ENCODE measurements at regions not wholly inside any gene's neighbourhood (a gene's known extent, or its start where the extent isn't known, plus 50 kb on each side); places are given as distances from the start of the nearest gene placed in this dataset.

DNA sequence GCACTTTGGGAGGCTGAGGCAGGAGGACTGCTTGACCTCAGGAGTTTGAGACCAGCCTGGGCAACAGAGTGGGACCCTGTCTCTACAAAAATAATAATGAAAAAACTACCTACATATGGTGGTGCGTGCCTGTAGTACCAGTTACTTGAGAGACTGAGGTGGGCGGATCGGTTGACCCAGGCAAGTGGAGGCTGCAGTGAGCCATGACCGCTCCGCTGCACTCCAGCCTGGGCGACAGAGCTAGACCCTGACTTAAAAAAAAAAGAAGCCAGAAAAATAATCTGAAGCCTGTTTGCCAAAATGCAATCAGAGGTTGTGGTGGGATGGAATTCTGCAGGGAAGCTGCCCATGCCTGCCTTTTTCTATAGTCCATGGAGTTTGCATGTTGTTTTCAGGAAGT is 50.4 kb upstream of the GGTA1 start:
- no peak for DNase-seq

DNA sequence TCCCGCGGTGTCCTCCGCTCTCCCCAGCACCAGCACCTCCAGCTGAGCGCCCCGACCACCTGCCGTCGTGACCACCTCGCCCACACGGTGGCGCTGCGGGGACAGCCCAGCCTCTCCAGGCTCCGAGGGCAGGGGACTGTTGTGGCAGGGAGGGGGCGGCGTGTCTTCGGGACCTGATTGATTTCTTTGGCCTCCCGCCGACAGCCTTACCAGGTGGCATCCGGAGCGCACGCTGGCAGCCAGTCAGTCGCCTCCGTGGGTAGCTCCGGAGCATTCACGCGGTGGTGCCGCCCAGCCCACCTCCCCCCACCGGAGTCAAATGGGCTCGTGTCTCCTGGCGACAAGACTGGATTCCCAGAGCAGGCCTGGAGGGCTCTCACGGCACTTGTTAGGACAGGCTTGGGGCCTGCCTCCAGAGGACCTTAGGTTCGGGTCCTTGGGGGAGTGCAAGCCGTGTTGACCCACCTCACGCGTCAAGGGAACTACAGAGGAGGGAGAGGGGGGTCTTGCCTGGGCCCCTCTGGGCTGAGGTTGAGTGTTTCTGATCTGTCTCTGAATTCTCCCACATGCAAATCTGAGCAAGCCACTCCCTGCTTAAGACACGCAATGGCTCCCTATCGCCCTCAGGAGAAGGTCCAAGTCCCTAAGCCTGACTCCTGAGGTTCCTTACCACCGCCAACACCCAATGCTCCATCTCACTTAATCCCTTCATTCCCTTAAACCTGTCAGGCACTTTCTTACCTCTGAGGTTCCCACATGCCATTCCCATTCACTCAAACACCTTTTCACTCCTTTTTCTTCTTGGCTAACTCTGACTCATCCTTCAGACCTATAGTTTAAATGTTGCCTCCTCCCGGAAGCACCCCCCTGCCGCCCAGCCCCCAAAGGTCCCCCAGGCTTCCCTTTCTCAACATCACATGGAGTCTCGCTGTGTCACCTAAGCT is 51.2 kb upstream of the GGTA1 start:
- DNase-seq, result peak; percentile 91

- no peak for DNase-seq
Measured at GRCh38 chr9:121551985-121552753, 52.5 kb upstream of the GGTA1 start.

GRCh38 chr9:121556082-121556481 is 56.4 kb upstream of the GGTA1 start:
- no peak for DNase-seq

DNA sequence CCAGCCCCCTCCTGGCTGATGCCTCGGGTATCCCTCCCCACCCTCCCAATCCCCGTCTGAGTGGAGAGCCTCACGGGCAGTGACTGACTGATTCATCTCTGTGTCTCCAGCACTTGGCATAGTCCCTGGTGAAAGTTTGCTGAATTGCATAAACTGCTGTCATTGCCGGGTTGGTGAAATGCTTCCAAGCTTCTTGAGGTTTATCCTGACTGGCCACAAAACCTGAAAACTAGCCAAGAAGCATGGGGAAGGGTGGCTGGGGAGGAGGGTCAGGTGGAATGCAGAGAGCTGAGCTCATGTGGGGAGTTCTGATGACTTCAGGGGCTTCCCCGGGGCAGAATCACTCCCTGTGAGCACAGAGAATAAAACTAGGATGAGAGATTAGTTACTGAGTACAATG is 56.9 kb upstream of the GGTA1 start:
- DNase-seq, result peak; percentile 72

- DNase-seq, result peak; percentile 91
Measured at GRCh38 chr9:121557581-121558447, 58.2 kb upstream of the GGTA1 start.

GRCh38 chr9:121558473-121558872 is 58.8 kb upstream of the GGTA1 start:
- DNase-seq, result no peak

GRCh38 chr9:121559183-121559582 is 59.5 kb upstream of the GGTA1 start:
- DNase-seq, result no peak

DNA sequence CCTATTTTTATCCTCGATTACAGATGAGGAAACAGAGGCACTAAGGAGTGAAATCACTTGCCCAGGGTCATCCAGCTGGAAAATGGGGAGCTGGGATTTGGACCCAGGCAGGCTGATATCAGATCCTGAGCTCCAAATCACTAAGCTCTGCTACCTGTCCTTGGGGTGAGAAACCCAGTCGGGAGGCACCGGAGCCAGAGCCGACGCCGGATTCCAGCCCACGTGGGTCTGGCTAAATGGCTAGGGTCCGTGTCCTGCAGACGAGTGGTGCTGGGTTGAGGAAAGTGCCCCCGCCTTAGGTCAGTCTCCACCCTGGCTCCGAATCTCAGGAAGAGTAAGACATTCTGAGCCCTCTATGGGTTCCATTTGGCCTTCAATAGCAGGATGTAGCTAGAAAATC is 61.3 kb upstream of the GGTA1 start:
- DNase-seq, result no peak

DNA sequence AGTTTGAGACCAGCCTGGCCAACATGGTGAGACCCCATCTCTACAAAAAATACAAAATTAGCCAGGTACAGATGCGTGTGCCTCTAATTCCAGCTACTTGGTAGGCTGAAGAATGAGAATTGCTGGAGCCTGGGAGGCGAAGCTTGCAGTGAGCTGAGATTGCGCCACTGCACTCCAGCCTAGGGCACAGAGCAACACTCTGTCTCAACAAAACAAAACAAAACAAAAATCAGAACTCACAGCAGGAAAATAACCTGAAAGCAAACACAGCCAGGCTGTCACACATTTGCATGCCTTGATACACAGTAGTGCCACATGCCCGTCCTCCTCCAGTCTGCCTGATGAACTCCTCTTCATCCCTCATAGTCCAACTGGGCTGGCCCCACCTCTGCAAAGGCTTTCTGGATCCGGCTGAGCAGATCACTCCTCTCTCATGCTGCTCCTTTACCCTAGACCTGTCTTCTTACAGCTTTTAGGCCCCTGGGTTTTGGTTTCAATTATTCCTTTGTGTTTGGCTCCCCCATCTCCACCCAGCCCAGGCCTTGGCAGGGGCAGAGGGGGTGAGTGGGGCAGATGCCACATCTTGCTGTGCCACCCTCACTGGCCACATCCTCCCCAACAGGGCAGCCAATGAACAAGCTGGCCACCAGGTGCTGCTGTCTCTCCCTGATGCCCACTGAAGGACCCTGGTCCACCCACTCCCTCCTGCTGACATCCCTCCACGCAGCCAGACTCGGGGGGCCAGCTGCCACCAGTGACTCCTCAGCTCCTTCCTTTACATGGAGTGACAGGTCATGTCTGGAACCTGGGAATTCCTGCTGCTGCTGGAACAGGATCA is 62.0 kb upstream of the GGTA1 start:
- no peak for DNase-seq

- DNase-seq, result no peak
Measured at GRCh38 chr9:121562301-121562700, 62.7 kb upstream of the GGTA1 start.

GRCh38 chr9:121563425-121563824 is 63.8 kb upstream of the GGTA1 start:
- DNase-seq, result no peak

GRCh38 chr9:121563881-121564460 is 64.3 kb upstream of the GGTA1 start:
- DNase-seq, result no peak

DNA sequence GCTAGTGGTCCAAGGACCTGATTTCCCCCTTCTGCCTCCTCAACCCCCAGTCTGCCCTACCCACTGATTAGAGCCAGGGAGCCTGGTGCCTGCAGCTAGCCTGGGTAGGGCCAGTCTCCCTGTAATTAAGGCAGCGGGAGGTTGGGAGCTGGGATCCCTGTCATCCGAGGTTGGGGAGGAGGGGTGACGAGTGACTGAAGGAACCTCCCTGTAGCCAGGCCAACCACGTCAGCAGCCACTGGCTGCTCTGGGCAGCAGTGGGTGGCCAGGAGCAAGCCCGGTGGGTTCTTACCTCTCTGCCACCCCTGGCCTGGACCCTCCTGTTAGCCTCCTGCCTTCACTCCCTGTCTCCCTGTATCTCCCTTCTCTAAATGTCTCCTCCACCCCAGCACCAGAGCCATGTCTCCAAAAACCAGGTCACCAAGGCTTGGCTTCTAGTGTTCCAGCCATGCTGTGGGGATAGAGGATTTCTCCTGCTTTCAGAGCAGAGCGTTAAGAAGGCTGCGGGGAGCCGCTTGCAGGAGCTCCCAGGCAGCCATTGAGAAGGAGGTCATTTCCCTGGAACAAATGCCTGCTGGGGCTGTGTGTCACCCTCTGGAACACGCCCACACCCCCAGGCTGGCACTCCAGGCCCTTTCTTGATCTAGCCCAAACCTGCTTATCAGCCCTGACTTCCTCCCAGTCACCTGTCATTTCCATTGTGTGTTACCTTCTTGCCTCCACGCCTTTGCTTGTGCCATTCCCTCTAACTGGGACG is 65.0 kb upstream of the GGTA1 start:
- peak; percentile 50 for DNase-seq

DNA sequence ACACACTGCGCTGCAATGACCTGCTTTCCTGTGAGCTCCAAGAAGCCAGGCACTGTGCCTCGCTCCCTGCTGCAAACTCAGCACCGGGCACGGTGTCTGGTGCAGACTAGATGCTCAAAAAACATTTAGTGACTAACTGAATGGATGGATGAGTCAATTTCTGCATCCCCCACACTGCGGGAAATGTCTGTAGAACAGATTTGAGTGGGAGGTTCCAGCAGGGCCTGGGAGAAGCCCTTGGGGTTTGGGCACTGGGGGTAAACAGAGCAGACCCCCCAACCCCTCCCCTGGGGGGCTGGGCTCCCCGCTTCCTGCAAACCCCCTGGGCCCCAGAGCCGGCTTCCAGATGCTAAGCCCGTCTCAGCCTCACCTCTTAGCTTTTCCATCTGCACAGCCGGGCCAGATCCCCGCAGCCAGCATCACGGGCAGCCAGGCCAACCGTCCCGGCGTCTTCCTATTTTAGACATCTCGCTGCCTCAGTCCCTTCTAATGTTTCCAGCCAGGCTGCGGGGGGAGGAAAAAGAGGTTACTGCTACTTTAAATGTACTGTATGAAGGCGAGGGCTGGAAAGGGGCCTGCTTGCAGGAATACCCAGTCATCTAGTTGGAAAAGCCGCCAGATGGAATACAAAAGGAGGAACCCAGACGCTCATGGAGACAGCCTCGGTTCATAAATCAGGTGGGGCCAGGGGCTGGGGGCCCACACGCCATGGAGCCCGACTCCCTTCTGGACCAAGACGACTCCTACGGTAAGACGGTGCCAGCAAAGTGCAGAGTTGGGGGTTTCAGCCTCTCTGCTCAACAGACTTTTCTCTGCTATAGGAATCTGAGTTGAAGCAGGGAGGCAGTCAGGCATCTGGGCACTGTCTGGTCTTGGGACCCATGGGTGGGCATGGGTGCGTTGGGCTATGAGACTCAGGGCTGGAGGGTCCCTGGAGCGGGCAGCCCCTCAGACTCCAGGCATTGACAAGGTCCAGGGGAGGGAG is 67.1 kb upstream of the GGTA1 start:
- peak; percentile 90 for DNase-seq

DNA sequence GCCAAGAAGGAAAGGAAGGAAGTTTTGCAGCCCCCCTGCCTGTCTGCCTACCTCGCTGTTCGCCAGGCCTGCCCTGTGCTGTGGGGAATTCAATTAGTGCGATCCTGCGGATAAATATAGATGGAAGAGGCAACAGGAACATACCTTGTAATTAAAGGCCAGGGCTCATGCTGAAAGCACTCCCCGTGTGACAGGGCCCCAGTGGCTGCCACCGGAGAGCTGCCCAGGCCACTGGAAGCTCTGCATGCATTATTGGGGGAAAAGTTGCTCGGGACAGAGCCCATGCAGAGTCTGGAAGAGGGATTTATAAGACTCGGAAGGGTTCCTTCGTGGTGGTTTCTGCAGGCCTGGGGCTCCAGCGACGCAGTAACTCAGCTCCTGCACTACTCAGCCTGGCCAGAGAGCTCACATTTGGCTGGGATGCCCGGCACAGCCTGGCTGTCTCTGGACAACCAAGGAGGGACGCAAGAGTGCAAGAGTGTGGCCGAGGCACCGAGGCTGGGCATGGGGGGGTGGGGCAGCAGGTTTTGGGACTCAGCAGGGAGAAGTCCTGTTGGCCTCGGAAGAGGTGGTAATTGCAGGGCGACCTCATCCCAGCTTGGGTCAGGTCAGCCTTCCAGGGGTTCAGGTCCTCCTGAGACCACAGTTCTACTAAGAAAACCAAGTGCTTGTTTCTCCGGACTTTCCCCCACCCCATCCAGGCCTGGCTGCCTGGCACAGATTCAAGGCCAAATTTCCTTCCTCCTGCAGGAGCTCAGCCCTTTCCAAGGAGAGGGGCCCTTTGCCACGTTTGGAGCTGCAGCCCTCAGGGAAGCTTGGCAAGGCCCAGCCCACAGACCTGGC is 68.1 kb upstream of the GGTA1 start:
- DNase-seq, result peak; percentile 73

DNA sequence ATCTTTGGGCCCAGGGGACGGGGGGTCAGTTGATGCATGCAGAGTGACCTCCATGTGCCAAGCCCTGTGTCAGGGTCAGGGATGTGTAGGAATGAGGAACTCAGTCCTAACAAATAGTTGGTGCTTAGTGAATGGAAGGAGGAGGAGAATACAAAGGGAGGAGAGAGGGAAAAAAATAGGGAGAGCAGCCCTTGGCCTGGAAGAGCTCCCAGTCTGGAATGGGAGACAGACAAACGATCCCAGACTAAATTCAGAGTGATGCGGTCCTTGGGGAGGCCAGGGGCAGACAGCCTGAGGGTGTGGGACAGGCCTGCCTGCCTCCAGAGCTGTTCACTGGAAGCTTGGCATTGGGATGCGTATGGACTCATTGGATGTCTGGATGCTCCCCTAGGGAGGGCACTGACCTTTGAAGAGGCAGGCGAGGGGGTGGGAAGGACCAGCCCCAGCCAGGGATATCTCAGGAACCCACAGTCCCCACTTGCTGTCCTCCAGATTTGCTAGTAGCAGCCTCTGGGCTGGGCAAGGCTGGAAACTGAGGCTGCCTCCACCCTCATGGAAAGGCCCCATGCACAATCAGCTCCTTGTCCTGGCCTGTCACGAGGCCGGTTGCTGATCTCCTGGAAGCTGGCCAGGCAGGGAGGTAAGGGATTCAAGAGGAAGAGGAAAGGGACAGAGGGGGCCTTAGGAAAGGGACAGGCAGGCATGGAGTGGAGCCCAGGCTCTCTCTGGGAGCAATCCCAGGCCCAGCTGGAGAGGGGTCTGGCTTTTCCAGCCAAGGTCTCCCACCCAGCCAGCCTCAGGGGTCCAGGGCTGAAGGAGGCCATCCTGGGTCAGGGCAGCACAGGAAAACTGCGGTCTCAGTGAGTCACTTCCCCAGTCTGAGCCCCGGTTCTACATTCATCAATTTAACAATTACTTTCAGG is 69.0 kb upstream of the GGTA1 start:
- DNase-seq, result peak; percentile 68

DNA sequence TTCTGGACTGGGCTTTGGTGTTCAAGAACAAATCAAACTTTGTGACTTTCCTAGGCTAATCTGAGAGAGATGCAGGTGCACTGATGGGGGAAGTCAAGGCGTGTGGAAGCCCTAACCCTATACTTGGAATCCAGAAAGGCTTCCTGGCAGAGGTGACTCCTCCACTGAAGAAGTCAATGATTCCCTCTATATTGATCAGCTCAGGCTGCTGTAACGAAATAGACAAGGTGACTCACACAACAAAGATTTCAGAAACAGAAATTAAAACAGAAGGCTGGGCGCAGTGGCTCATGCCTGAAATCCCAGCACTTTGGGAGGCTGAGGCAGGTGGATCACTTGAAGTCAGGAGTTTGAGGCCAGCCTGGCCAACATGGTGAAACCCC is 69.6 kb upstream of the GGTA1 start:
- no peak for DNase-seq
